GM19452 (cell line): ENCODE measurements at regions not wholly inside any gene's neighbourhood (a gene's known extent, or its start where the extent isn't known, plus 50 kb on each side); places are given as distances from the start of the nearest gene placed in this dataset.

Experiments
- ATAC-seq: cut with Tn5 transposase; IDR thresholded peaks from one replicate; pipeline ENCODE4 v1.9.1; 2021; ENCODE audit not compliant: unreplicated experiment

DNA sequence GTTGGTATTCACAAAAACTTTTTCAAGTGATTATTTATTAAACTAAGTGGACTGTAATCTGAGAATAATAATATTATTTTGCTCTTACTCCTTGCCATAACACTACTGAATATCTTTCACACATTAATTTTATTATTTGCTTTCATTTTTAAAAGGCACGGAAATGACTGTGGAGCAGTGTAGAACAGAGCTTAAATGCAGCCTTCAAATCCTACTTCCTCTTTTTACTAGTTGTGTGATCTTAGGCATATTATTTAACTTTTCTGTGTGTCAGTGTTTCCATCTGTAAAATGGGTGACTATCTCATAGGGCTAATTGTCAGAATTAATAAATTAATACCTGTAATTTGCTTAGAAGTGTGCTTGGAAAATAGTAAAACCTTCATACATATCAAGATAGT, 55.5 kb upstream of the SLC8A1 start:
- peak; percentile 86 for ATAC-seq

DNA sequence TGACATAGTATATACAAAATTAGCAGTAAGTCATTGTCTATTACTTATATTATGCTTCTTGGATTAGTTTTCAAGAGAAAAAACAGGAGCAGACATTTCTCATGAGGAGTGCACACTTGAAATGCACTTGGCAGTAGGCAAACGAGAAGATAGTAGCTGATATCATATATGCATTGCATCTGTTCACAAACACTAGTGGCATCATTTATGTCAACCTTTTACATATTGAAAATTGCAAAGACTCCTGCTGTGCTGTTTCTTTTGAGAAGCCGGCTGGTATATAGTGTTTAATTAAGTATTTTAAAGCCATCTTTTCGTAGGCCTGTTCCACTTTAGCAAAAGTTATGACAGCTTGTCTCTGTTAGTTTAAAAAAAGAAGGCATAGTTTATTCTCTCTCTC, 58.4 kb upstream of the SLC8A1 start:
- ATAC-seq: no peak

DNA sequence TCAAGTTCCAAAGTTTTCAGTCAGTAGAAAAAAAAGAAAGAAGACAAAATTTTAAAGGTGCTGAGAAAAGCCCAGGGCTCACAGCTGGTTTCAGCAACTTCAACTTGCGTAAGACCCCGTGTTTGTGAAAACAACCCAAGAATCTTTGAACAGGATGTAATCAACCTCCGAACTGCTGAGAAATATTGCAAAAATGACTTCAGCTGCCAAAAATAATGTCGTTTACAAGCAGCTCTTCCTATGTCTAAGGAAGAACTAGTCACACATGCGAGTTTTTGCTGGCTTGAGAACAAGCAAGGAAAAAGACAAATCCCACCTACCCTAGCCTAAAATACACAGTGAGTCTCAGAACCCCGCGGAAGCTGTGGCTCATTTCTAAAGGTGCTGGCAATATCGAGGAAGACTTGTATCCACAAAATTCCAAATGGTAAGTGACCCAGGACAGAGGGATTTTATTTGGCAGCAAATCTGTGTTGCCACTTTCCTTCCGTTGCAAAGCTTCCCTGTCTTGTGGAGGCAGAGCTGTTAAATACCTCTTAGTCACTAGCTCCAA, 59.8 kb upstream of the SLC8A1 start:
- ATAC-seq: no peak

DNA sequence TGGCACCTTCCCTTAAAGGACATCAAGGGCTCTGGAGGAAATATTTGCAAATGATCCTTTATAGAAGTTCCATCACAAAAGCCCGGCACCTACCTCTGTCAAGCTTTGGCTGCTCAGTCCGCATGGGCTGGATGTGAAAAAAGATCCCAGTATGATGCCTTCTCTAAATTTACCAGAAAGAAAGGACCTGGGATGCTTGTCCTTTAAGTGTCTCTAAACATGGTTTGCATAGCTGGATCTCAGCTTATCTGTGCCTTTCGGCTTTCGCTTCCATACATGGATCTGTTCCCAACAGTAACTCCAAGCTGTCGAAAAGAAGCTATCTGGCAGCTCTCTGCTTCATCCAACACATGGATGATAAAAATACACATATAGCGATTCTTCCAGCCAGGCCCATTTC, 60.4 kb upstream of the SLC8A1 start:
- ATAC-seq: no peak

DNA sequence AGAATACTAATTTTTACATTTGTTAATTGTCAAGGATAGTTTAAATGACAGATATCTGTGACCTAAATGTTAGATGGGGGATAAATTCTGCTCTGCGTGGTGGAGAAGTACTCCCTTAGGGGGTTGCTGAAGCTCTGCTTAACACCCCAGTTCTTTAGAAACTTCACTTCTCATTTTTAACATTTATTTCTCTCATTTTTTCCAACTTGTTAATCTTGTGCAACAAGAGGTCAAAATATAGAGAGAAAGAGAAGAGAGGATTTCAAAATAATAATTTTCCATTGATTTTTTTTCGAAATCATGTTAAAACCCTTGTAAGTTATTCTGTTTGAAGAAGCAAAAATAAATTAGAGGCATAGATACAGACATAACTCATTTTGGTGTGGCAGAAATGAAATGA, 61.3 kb upstream of the SLC8A1 start:
- no peak for ATAC-seq

DNA sequence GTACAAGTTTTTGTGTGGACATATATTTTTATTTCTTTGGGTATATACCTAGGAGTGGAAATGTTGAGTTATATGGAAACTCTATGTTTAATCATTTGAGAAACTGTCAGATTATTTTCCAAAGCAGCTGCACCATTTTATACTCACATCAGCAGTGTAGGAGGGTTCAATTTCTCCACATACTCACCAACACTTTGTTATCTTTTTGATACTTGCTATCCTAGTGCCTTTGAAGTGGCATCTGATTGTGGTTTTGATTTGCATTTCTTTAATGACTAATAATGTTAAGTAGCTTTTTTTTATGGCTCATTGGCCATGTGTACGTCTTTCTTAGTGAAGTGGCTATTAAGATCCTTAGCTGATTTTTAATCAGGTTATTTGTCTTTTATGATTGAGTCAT, 64.7 kb upstream of the SLC8A1 start:
- no peak for ATAC-seq

DNA sequence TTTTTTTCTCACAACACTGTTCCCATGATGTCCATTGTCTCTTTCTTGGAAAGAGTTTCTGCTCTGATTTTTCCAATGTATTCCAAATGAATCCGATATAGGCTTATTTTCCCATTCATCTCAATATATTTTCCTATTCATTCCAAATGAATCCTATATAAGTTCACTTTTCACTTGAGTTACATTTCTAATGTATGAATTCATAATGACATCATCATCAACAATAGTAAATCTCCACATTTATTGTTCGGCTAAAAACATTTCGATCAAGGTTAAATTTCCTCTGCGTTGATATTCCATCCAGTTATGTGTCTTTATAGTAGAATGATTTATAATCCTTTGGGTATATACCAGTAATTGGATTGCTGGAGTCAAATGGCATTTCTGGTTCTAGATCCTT, 76.7 kb upstream of the SLC8A1 start:
- no peak for ATAC-seq

DNA sequence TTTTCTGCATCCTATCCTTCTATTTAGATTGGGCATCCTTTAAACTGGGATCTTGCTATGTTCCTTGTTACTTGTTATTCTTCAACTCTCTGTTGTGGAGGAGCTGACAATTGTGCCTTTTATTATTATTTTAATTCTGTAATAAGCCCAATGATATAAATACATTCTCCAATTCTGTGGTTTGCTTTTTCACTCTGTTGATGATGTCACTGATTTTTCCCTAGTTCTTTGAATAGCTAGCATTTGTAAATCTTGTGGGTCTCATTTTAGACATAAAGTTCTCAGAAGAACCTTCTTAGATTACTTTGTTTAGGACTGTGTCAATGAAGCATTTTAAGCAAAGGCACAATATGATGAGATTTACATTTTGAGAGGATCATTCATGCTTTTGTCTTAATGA, 79.5 kb upstream of the SLC8A1 start:
- ATAC-seq: no peak

DNA sequence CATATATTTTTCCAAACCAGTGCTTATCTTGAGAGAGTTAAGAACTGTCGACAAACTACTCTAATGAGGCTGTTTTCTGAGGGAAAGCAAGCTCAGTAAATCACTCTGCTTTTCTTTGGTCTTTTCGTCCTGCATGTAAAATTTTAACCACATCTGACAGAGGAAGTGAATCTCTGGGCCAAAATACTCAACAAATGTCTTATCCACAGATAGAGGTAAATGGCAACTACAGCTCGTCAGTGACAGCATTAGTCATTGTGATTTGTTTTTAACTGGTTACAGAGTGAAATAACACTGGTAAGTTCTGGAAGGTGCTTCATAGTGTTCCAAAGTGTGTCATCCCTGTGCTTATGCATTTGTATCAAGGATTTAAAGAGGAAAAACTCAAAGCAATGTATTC, 82.6 kb upstream of the SLC8A1 start:
- no peak for ATAC-seq

DNA sequence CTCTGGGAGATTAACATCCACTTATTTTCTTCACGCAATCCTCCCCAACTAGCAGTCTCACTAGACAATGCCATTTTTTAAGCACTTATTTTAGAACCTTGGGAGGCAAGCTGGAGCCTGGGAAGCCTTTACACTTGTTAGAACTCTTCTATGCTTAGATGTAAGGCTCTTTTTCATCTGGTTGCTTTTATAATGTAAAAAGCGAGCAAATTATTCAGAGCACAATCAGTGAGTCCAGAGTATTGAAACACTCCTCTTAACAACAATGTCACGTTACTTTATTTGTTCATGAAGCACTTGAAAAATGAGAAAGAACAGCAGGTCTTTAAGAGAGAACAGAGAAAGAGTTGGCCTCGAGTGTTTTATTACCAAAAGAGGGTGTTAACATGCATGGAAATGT, 84.1 kb upstream of the SLC8A1 start:
- no peak for ATAC-seq

DNA sequence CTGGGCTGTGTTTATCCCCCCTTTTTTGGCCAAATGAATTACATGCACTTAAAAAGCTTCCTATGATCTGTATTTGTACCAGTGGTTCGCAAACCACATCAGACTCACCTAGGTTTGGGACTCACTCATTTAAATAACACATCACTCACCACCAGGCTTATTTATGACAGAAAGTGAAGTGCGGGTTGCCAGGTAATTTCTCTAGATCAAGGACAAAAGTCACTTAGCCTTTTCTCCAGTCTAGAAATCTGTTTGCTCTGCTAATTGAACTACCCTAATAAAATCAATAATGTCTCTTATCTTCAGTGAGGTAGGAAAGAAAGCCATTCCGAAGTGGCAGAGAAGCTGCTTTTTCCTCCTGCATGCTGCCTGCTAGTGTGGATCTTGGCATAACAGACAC, 88.1 kb upstream of the SLC8A1 start:
- no peak for ATAC-seq

DNA sequence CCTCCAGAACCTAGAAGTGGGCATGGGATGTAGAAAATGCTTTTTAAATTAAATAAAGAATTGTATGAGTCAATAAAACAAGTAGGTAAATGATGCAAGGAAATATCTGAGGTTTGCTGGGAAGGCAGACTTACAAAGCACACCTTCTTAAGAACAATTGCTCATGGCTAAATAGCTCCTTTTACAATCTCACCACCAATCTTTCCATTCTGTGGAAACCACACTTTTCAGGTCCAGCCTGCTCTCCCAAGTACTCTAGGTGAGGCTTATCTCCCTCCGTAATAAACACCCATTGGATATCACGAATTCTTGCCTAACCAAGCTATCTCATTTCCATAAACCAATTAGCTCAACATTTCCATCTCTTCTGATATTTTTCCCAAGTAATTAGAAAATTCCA, 91.5 kb upstream of the SLC8A1 start:
- ATAC-seq: no peak

DNA sequence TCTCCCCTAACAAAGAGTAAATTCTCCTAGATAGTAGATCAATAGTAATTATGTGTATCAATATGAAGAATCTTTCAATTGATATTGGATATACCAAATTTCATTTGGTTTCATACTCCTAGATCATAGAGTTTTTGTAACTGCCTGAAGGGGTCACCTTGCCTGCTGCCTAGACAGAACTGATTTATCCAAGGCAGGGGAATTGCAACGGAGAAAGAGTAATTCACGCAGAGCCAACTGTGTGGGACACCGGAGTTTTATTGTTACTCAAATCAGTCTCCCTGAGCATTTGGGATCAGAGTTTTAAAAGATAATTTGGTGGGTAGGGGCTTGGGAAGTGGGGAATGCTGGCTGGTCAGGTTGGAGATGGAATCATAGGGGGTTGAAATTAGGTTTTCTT, 92.2 kb upstream of the SLC8A1 start:
- no peak for ATAC-seq

DNA sequence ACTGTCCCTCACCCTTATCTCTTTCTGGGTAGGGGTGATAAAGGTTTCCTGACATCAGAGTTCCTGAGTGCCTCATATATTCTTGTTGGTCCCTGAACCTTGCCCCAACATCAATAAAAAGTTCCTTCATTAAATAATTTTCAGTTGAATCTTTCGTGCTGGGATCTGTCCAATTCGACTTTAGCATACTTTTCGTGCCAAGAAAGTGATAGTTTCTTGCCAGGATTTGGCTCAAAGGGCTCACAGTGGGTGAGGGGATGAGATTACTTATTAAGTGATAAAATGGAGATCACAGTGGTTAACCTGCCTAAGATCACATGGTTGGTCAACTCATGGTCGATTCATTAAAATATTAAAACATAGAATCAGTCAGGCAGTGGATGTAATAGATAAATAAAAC, 93.8 kb upstream of the SLC8A1 start:
- ATAC-seq: no peak

DNA sequence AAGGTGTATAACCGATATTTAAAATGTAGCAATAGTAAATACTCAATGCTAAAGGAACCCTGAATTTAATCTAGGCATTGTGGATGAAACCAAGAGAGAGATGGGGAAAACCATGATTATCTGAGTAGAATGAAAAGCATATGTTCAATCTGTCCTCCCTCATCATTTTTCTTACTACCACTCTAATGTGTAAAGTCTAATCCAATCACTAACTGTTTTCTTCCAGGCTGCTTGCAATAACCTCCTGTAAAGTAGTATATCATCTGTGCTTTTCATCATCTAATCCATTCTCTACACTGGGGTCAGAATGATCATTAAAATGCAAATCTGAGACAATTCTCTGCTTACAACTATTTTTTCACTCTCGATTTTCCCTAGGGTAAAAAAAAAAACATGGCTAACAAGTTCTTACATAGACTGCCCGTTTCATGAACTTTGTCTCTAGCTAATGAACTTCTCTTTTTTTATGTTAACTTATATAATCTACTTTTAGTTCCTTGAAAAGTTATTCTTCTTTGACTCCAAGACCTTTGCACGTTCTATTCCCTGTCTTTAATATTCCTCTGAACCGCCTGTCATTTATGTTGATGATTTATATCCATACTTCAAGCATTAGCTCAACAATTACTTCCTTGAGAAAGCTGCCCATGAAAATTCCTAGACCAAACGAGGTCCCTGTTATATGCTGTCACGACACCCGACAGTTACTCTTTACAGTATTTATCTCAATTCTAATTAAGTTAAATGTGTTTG, 94.7 kb upstream of the SLC8A1 start:
- no peak for ATAC-seq

DNA sequence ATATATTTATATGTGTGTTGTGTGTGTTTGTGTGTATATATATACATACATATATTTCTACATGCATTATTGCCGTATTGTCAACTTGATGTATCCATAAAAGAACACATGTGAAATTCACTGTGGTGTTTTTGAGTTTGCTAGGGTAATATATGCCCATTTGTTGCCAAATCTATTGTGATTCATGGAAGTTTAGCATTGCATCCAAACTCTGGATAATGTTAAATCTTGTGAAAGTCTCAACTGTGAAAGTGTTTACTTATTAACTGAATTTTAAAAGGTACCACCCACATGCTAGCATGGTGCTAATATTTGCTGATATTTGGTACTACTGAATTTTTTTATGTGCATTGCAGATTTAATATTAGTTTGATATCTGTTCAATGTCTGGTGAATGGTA, 96.6 kb upstream of the SLC8A1 start:
- ATAC-seq: no peak

DNA sequence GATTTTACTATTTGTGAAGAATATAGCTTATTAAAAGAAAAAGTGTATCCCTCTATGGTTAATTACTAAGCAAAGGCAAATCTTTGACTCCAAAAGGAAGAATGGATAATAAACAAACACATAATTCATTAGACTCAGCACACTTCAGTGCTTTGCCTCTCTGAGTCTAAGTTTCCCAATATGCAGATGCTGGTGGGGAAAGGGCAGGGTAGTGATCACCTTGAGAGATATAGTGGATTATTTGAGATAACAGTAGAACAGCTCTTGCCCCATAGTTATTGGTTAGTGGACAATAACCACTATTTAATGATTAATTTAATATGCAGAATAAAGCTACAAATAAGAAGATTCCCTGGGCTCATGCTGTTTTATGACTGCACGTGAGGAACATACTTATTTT, 98.2 kb upstream of the SLC8A1 start:
- ATAC-seq: no peak

DNA sequence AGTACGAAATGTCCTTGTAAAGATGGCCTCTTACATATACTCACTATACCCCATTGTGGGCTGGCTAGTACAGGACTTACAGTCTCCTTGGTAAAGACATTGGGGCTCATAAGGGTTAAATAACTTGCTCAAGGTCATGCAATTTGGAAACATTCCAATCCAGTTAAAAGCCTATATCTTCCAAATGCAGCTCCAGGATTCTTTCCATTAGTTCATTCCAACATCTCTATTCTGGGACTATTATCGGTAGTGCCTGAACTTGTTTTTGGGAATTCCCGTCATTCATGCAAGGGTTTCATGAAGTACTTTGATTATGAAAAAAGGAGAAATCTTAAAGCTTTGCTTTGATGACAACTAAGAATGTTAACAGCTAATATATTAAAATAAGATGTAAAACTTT, 99.2 kb upstream of the SLC8A1 start:
- ATAC-seq: no peak

DNA sequence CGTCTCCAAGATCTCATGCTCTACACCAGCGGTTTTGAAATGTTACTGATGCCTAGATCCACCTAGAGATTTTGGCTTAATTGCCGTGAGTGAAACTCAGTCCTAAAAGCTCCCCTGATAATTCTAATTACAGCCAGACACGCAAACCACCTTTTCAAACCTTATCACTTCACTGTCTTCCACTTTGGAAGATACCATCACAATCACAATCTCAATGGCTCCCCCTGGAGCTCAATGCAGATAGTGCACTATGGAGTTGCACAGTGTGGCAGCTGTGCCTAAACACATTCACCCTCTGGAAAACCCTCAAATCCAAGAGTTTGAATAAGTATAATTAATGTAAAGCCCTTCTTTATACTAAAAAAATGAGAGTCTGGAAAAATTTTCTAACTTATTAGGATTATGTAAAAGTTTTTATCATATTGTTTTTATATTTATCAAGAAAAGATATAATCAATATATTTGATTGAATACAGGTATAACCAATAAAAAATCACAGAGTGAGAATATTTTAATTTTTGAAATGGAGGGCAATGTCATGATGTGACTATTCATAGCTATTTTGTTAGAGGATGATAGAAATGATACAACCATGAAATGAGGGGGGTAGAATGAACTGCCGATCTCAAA, 102.9 kb upstream of the SLC8A1 start:
- peak; percentile 91 for ATAC-seq

DNA sequence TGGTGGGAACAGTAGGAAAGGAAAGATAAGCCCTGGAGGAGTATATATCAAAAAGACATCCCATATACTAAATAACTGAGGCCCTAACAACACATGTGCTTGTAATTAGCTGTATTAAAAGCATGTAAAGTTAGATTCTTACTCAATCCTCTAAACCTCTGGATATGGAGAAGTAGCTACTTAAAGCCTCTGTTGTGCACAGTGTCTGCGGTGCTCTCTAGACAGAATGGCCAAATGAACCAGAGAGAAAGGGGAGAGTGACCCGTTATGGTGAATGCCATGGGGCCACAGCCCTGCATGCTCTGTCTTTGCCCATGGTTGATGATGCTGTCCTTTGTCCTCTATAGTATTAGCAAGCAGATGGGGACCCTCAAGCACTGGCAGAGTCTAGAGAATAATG, 104.4 kb upstream of the SLC8A1 start:
- no peak for ATAC-seq

DNA sequence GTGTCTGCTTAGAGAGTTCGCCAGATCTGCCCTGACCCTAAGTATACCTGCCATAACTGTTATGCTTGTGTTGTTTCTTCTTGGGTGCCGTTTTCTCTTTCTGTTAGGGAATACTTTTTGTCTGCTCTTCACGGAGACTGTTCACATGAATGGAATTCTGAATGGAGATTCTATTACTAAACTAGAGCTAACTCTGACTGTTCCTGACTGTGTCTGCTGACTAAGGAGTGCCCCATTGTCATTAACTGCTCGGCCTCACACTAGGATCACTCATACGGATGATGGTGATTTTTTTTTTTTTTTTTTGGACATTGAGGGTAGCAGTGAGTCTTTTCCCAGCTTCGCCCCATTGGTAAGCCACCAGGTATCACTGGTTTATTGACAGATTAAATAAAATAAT, 104.8 kb upstream of the SLC8A1 start:
- ATAC-seq: no peak

DNA sequence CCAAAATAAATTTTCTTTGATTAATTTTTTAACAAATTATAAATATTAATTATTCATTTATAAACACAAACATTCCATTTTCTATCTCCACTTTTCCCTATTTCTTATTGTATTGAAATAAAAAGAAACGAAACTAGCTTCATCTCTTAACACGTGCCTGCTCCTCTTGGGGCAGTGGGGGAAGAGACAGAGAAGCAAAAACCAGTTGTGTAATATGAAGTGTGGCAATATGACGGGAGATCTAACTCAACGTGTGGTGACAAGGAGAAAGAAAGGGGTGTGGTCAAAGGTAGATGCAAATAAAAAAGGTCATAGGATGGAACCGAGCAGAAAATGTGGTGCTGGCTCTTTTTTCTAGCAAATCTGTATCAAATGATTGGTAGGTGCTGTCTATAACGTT, 106.9 kb upstream of the SLC8A1 start:
- no peak for ATAC-seq

DNA sequence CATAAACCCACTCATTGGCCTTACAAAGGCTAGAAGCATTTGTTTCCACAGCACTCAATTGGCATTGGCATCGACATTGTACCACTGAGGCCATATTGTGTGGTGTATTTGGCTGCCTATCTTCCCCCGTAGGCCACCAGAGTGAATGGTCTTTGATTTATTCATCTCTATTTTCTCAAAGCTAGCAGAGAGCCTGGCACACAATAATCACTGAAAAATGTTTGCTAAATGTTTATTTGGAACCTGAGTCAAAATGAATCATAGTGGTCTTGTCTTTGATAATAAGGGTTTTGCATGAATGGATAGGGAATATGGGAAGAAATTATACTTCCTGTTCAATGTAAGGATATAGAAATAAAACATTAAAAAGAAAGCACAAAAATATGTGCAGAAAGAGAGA, 107.3 kb upstream of the SLC8A1 start:
- no peak for ATAC-seq
